Keratinocyte (primary cell): ENCODE measurements at regions not wholly inside any gene's neighbourhood (a gene's known extent, or its start where the extent isn't known, plus 50 kb on each side); places are given as distances from the start of the nearest gene placed in this dataset.

ENCODE experiments used
- CTCF ChIP-seq, 3 experiments: IDR thresholded peaks in 1 of 3; conservative IDR thresholded peaks in 1 of 3; optimal IDR thresholded peaks in 1 of 3; 2 replicates in 2 of 3; 3 replicates in 1 of 3; pipeline versions ENCODE3 to v1.5.1; 2011; ENCODE audit warnings: low read length in 3 of 3, mild to moderate bottlenecking in 3 of 3, moderate library complexity in 2 of 3, control low read depth in 1 of 3, inconsistent platforms in 1 of 3; ENCODE audit not compliant: insufficient read depth in 2 of 3; ENCODE audit errors: extremely low read depth in 1 of 3
- EZH2 ChIP-seq: IDR thresholded peaks from one replicate; pipeline ENCODE4 v1.6.1; 2012; ENCODE audit warnings: inconsistent platforms, mild to moderate bottlenecking, low read length, moderate library complexity

DNA sequence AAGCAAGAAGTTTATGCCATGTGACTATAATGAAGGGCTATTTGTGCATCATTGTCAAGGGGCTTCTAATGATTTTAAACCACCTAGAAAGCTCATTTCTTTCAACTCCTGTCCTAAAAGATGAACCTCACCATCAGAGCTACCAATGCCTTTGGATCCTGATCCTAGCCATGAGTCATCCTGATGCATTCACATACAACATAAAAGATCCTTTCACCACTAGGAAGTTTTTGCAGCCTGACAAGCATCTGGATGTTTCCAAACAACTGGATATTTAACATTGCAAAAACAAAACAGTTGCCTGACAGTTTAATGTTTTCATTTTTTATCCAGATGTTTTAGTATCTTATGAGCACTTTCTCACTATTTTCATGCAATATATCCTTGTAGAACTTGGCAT lies 425.3 kb downstream of the MBD2 start:
- TF ChIP-seq CTCF (optimal IDR thresholded peaks at IDR 0.05 in 1 of 3, IDR thresholded peaks at IDR 0.05 in 1 of 3, conservative IDR thresholded peaks at IDR 0.05 in 1 of 3; ENCODE audit: extremely low read depth in 1 of 3, insufficient read depth in 2 of 3, low read length in 3 of 3) (no peak), EZH2 (no peak)
